Frontal cortex (tissue), 3 donors: ENCODE measurements at regions not wholly inside any gene's neighbourhood (a gene's known extent, or its start where the extent isn't known, plus 50 kb on each side); places are given as distances from the start of the nearest gene placed in this dataset.

Source experiments
- DNase-seq, 2 donors: peaks; one replicate each; pipeline ENCODE4 v3.0.0; 2012; ENCODE audit warnings: low spot score in 2 of 2
- FAIRE-seq: peaks from 2 replicates; lab custom pipeline; 2012; peaks lifted over from hg19 to GRCh38; lab: Jason Lieb, UNC
- donor health status: control.
- donor health status: control.
- donor health status: control.

DNA sequence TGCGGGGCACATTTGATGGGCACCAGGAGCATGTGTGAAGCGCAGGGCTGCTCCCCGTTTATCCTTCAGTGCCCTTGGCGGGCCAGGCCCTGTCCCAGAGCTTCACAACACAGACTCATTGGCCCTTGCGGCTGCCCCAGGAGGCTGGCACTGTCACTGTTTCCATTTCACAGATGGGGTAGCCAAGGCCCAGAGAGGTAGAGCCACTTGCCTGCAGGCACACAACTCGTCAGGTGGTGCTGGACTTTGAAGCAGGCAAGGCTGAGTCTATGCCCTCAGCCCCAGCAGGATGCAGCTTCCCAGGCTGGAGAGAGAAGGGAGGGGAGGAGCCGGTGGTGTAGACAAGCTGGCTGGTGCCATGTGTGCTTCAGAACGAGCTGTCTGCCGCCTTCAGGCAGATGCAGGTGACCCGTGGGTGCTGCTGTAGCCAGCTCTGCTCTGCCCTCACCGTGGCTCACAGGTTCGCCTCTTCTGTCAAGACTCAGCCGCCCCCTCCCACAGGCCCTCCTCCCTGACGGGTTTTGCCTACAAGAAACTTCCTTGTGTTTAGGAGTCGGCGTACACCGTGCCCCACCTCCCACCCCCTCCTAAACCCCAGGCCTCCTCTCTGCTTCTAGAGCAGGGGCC lies 232.3 kb upstream of the CIBAR2 start:
- DNase-seq (no peak), FAIRE-seq (no peak)

DNA sequence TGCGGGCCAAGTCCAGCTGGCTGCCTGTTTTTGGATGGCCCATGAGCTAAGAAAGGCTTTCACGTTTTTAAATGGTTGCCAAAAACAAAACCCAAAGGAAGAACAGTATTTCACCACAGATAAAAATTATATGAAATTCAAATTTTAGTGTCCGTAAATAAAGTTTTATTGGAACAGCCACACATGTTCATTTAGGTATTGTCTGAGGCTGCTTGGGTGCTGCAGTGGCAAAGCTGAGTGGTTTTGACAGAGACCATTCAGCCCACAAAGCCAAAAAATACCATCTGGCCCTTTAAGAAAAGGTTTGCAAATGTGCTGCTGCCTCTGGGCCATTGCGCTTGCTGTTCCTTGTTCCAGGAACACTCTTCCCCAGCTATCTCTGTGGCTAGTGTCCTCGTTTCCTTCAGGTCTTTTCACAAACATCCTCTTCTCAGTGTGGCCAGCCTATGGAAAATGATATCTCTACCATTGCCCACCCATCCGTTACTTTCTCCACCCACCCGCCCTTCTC lies 232.9 kb upstream of the CIBAR2 start:
- FAIRE-seq: no peak
- DNase-seq: no peak

DNA sequence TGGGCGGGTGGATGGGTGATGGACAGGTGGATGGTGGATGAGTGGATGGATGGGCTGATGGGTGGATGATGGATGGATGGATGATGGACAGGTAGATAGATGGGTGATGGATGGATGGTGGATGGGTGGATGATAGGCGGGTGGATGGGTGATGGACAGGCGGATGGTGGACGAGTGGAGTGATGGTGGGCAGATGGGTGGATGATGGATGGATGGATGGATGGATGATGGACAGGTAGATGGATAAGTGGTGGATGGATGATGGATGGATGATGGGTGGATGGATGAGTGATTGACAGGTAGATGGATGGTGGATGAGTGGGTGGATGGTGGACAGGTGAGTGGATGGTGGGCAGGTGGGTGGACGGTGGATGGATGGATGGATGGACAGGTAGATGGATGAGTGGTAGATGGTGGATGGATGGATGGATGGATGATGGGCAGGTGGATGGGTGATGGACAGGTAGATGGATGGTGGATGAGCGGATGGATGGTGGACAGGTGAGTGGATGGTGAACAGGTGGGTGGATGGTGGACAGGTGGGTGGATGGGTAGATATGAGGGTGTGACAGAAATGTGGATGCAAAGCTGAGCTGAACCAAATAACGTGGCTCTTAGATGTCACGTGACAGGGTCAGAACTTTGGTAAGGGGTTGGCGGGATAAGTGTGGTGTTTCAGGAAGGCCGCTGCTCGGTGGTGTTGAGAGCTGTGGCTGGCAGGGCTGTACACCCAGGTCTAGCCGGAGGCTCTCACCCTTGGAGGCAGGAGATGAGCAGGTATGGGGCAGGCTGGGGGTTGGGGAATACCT lies 234.3 kb upstream of the CIBAR2 start:
- DNase-seq (no peak), FAIRE-seq (no peak)

DNA sequence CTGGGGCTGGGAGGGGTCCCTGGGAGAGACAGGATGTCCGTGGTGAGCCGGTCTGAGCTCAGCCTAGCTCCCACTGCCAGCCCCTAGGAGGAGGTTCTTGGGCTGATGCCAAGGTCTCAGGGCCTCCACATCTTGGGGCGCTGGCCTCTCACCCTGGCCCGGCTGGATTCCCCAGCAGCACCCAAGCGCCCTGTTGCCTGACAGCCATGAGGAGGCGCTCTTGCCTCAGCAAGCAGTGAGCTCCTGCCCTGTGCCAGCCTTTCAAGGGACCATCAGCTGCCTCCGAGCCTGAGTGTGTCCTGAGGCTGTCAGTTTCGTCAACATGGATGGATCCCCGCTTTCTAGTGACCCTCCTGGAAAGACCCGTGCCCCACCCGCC lies 234.9 kb upstream of the CIBAR2 start:
- DNase-seq (no peak), FAIRE-seq (no peak)

DNA sequence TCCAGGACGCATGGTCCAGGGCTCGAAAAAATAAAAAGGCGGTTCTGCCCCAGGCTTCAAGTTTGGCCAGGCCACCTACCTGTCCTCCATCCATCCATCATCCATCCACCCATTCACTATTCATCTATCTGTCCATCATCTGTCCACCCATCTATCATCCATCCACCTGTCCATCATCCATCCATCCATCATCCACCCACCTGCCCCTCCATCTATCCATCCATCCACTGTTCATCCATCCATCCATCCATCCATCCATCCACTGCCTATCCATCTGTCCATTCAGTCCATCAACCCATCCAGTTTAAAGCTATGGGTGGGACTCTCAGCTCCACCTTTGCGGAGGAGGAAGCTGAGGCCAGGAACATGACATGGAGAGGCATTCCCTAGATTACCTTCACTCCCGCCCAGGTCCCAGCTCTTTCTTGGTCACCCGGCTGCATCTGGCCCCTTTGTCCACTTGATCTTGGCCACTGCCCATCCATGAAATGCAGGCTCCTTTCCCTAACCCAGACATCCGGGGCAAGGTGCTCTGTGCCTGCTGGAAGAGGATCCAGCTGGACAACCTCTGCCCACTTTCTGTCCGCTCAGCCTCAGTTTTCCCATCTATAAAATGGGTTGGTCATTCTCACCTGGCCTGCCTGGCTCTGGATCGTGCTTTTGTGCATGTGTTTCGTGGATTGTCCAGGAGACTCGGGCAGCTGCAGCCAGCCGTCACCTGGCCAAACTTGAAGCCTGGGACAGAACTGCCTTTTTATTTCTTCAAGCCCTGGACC lies 236.0 kb upstream of the CIBAR2 start:
- DNase-seq: no peak
- FAIRE-seq: no peak

DNA sequence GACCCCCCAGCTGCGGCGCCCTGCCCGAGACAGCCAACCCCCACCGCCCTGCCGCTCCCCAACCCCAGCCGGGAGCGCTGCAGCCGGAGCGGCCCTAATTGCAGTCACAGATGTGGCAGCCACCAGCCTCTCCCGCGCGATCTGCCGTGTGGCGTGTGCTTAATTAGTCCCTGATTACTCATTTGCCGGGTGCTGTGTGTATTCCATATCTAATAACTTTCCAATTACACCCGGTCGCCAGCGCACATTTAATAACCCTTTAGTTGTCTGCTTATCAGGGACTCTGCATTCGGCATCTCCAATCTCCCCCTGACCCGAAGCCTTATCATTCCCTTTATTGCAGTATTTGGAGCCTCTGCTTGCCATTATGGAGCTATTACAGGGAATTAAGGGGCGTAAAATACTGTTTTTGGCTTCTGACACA lies 236.7 kb upstream of the CIBAR2 start:
- no peak for FAIRE-seq

DNA sequence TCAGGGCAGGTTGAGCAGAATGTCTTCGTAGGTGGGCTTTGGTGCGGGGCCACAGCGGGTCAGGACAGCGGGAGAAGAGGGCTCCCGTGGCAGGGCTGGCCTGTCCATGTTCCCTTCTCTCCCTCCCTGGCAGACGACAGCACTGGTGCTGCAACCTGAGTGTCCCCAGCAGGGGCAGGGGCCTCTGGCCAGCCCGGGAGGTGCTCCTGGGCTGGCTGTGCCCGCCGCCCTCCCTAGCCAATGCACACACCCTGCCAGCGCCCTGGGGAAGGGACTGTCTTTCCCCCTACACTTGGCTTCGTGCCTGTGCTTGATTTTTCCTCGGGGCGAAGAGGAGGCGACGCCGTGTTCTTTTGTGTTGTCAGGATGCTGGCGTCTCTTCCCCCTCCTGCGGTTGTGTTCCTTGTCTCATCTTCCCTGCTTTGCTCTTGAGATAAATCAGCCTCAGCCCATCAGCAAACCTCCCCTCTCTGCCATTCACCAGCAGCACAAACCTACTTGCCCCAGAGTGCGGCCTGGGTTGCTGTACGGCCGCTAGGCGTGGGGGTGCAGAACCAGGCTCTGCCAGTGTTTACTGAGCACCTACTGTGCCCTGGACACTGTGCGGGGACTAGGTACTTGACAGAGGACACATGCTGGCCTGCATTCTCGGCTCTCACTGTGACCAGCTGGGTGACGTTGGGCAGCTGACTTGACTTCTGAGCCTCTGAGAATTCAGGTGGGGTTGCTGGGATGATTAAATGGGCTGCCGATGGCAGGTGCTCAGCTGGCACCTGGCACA lies 237.3 kb upstream of the CIBAR2 start:
- FAIRE-seq: no peak
- DNase-seq: no peak

More for the DNA sequence above, 236.7 kb upstream of the CIBAR2 start:
- no peak for DNase-seq

DNA sequence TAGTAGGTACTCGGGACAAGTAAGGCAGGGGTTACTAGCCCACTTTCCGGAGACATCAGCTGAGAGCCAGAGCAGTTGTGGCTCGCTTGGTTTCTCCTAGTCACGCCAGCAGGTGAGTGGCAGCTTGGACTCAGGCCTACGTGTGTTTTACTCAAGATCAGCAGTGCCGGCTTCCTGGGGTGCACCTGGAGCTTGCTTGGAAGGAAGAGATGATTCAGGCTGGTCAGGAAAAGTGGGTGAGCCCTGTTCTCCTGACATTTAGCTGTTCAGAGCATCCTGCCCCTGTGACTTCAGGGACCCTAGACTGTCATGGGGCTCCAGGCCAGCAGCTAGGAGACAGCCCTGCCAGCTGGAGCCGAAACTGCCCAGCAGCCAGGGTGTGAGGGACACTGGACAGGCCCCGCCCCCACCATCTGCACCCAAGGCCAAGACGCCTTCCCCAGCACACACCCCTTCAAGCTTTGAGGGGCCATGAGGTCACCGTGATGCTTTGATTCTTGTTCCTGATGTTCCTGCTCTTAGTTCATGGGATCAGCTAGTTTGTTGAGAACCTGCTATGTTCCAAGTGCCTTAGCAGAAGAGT lies 238.0 kb upstream of the CIBAR2 start:
- DNase-seq (no peak), FAIRE-seq (no peak)

DNA sequence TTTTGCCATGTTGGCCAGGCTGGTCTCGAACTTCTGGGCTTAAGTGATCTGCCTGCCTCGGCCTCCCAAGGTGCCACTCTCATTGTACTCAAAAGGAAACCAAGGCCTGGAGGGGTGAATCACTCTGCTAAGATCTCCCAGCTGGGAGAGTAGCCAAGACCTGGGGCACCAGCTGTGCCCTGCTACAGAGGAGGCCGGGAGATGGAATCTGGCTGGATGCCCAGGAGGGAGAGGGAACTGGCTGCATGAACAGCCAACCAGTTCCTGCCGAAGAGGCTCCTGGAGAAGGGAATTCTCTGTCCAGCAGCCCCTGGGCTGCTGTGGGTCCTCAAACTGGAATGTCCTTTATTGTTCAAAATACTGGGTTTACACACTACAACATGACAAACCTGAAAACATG lies 238.7 kb upstream of the CIBAR2 start:
- no peak for FAIRE-seq

DNA sequence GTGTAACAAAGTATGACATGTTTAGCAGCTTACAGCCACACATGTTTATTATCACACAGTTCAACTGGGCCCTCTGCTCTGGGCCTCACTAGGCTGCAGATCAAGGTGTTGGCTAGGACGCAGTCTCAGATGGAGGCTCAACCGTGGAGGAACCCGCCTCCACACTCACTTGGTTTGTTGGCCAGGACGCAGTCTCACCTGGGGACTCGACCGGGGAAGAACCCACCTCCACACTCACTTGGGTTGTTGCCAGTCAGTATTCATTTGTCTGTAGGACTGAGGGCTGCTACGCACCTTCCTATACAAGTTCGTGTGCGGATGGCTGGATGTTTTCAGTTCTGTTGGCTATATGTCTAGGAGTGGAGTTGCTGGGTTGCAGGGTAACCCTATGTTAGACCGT lies 240.7 kb upstream of the CIBAR2 start:
- FAIRE-seq (no peak), DNase-seq (no peak)

More for the DNA sequence above, 238.7 kb upstream of the CIBAR2 start:
- DNase-seq: peak; percentile 81 to 84

DNA sequence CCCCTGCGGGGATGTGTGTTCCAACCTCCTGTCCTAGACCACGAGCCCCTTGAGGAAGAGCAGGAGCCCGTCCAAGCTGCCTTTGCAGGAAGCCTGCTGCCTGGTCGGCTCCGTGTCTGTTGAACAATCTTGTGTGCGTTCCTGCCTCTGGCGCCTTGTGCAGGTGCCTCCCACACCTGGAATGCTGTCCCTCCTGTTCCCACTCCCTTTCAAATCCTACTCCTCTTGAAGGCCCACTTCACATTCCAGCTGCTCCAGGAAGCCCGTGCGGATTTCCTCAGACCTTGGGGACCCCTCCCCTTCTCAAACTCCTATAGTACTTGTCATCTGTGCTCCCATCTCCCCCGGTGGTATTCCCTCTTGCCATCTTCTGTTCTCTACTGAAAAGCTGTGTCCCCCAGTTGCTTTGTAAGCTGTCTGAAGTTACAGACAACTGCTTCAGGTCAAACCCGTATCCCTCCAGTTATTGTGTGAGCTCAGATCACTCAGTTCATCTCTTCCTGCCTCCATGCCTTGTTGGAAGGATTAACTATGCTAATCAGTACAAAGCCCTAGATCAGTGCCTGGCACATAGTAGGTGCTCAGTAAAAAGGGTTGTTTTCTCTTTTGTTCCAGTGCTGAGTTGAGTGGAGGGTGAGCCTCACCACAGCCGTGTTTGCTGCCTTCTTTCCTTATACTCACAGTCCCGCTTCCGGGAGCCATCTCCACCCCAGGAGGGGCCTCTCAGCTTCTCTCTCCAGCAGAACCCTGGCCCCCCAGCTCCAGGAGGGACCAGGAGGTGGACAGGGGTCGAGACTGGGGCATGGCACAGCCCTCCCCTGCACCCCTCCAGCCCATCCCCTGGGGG lies 241.8 kb upstream of the CIBAR2 start:
- no peak for DNase-seq

DNA sequence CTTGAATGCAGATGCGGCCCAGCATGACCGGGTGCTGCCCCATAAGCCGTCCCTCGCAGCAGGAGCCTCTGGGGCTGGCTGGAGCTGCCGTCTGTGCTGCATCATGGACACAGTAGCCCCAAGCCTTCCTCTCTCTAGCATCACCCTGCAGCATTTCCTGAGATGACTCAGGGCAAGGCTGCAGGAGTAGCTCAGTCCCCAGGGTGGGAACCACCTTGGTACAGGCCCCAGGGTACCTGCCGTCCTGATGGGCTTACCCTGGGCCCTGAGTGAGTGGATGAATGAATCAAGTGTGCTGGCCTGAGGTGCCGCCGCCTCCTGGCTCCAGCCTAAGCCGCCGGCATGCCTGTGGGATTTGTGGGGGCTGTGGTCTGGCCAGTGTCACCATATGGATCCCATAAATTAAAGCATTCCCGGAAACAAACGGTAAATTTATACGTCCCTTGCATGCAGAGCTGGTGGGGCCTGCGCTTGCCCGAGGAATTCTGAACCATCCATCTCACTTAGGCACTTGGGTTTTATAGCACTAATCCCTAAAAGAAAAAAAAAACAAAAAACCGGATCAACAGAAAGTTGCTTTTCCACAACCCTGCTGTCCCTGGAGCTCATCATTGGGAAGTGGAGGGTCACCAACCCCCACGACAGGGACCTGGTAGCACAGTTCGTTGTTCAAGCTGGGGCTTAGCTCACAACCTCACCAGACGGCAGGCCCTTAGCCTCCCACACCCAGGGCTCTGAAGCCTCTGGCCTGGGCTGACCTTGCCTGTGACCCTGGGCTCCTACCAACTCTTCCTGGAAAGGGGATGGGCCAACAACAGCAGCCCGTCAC lies 242.6 kb upstream of the CIBAR2 start:
- no peak for FAIRE-seq

More for the DNA sequence above, 241.8 kb upstream of the CIBAR2 start:
- FAIRE-seq: no peak

DNA sequence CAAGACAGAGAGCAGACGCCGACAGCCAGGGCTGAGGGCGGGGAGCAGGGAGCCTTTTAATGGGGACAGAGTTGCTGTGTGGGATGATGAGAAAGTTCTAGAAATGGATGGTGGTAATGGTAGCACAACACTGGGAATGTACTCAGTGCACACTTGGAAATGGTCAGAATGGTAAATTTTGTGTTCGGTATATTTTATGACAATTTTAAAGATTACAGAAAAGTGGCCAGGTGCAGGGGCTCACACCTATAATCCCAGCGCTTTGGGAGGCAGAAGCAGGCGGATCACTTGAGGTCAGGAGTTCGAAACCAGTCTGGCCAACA lies 243.2 kb upstream of the CIBAR2 start:
- FAIRE-seq (no peak), DNase-seq (no peak)

More for the DNA sequence above, 242.6 kb upstream of the CIBAR2 start:
- DNase-seq: no peak

DNA sequence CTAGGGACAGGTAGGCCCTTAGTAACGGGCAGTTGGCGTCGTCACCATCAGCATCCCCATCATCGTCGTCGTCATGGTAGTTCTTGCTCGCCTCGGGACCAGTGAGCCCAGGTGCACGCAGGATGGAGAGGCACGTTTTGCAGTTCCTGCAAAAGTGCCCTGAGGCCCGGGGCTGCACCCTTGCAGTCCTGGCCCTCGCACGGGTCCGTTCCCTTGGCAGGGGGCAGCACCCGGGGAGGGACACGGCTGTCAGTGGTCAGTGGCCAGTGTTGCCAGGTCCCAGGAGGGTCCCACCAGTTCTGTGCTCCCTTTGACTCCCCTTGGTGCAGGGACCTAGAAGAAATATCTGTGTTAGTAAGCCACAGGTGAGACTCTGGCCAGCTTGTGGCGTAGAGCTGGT lies 243.9 kb upstream of the CIBAR2 start:
- no peak for DNase-seq
- no peak for FAIRE-seq

DNA sequence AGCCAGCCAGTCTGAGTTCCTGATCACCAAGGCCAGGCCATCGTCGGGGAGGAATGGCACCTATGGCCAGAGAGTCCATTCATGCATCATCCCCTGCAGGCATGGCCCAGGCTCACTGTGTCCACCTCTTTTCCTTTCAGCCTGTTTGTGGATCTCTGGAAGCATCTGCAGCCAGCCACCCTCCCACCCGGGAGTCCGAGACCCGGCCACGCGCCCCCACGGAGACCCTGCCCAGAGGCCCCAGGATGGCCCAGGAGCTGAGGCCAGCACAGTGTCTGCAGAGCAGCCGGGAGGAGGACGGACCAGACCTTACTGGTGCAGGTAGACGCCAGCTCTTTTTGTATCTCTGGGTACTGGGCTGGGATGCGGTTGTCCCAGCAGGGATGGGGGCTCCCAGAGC lies 245.1 kb upstream of the CIBAR2 start:
- DNase-seq (no peak), FAIRE-seq (no peak)

DNA sequence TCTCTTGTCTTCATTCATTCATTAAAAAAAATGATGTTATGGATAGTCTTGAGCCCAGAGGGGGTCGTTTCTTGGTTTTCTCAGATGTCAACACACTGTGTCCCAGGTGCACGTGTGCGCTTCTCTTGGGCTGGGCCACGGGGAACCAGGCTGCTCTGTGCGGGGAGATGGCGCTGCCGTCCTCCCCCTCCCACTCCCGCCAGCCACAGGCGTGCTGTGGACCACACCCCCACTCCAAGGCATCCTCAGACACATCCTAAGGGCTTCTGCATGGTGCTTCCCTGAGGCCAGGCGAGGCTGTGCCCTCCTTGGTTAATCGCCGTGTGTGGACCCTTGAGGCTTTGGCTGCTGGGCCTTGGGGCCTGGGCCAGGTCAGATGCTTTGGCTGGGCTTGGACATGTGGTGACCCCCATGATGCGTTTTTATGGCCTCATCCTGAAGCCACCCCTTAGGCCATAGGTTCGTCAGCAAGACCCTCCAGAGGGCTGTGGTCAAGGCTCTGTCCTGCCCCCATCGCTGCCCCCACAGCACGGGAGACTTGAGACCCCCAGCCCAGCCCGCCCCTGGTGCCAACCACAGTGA lies 245.7 kb upstream of the CIBAR2 start:
- FAIRE-seq: no peak
- no peak for DNase-seq

DNA sequence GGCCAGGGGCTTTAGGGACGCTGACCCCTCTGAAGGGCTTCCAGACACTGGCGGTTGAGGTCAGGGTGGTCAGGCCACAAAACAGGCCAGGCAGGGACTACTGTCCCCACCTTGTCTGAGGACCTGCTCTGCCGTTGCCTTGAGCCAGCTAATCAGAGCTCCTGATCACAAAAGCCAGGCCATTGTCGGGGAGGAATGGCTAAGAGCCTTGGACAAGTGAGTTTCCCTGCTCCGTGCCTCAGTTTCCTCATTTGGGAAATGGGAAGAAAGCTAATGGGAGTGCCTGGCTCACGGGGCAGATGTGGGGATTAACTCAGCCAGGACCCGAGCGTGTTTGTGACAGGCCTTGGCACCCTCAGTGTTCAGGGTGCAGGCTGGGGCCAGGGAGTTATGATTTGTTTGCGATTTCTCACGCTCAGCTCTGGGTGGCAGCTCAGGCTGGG lies 246.5 kb upstream of the CIBAR2 start:
- DNase-seq (no peak), FAIRE-seq (no peak)
